ENCODE measurements at regions not wholly inside any gene's neighbourhood (a gene's known extent, or its start where the extent isn't known, plus 50 kb on each side); places are given as distances from the start of the nearest gene placed in this dataset.

DNA sequence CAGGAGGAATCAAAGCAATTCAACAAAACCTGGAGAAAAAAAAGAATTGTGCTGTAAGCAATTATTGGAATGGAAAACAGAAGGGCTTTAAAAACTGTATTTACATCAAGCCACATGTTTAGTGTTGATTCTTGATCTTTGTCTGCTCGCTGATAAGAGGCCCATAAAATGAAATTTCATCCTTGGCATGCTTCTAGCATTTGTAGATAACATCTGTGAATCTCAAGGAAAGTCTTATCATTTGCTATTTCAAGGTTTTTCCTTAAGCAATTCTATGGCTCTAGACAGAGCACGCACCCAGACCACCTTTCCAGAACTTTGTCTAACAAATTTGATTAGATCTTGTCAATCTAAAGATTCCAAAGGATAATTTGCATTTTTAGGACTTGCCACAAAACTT, 181.0 kb upstream of the FGGY start:
- Histone ChIP-seq H3K4me3 (no peak overlapping the region), H3K27me3 (replicated peaks in 1 of 7) (no peaks in the 10 kb centered on the region), H3K36me3 (no peaks in the 10 kb centered on the region), H3K9me3 (no peaks in the 10 kb centered on the region), H3K4me1 (no peaks in the 10 kb centered on the region), H3K27ac (no peak overlapping the region)
- no peak for DNase-seq
- 70 to 85% (median 75%) methylated on average over 2 of the region's 2 CpGs for WGBS, 5 donors
- intact Hi-C loops (cut with DNase I; ENCODE audit: low total_unique reads), result no loop called here
- TF ChIP-seq POLR2AphosphoS5 (IDR thresholded peaks at IDR 0.05) (no peak), POLR2A (IDR thresholded peaks at IDR 0.05) (no peak)
- TF ChIP-seq, protein P1, sequence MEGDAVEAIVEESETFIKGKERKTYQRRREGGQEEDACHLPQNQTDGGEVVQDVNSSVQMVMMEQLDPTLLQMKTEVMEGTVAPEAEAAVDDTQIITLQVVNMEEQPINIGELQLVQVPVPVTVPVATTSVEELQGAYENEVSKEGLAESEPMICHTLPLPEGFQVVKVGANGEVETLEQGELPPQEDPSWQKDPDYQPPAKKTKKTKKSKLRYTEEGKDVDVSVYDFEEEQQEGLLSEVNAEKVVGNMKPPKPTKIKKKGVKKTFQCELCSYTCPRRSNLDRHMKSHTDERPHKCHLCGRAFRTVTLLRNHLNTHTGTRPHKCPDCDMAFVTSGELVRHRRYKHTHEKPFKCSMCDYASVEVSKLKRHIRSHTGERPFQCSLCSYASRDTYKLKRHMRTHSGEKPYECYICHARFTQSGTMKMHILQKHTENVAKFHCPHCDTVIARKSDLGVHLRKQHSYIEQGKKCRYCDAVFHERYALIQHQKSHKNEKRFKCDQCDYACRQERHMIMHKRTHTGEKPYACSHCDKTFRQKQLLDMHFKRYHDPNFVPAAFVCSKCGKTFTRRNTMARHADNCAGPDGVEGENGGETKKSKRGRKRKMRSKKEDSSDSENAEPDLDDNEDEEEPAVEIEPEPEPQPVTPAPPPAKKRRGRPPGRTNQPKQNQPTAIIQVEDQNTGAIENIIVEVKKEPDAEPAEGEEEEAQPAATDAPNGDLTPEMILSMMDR (IDR thresholded peaks at IDR 0.05 in 8 of 11, conservative IDR thresholded peaks at IDR 0.05 in 3 of 11), result no peak

DNA sequence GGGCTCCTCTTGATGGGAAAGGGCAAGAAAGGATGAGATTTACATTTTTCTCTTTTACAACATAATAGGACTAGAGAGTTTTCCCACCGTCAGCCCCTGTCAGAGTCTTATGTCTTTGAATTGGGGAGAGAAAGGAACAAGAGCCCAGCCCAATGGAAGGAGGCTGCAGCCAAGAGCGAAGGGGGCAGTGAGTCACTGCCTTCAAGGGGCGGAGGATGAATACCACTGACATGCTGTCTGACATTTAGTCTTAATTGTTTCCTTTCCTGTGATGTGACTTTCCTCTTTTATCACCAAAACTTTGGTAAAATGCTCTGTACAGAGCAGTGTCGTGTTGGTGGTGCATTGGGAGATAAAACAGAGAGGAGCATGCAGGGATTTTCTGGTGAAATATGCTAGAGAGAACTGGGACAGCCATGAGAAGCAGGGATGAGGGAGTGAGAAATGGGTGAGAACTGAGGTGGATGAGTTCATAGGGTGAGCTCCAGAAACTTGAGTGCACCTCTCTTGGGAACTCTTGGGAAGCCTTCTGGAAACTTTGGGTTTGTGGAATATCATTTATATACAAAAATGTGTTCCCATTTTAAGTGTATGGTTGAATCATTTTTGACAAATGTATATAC, 179.9 kb upstream of the FGGY start:
- Histone ChIP-seq H3K4me1 (no peaks in the 10 kb centered on the region), H3K27me3 (replicated peaks in 1 of 7) (no peaks in the 10 kb centered on the region), H3K4me3 (no peak overlapping the region), H3K36me3 (no peaks in the 10 kb centered on the region), H3K27ac (no peak overlapping the region), H3K9me3 (no peaks in the 10 kb centered on the region)
- no peak for DNase-seq
- WGBS, 5 donors, result 74 to 82% (median 78%) methylated on average over 4 of the region's 4 CpGs
- intact Hi-C loops (cut with DNase I; ENCODE audit: low total_unique reads), result no loop called here
- TF ChIP-seq POLR2AphosphoS5 (IDR thresholded peaks at IDR 0.05), result no peak
- TF ChIP-seq, protein P1 (IDR thresholded peaks at IDR 0.05 in 8 of 11, conservative IDR thresholded peaks at IDR 0.05 in 3 of 11), result no peak
- no peak for TF ChIP-seq POLR2A (IDR thresholded peaks at IDR 0.05)

DNA sequence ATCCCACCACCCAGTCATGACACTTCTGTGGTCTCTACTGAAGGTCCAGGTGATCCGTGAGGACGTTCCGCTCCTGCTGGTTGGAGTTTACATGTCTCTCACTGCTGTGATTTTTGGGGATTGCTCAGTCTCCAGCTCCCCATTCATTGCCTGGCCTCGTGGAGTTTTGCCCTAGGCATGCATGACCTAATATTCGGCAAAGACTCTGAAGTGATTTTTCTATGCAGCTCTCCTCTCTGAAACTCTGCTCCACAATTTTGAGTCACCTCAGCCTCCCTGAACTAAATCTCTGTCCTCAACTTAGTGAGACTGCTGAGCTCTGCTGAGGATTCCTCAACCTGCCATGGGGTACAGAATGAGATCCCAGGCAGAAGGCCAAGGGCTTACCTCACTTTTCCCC, 174.4 kb upstream of the FGGY start:
- Histone ChIP-seq H3K9me3 (no peaks in the 10 kb centered on the region), H3K4me3 (no peak overlapping the region), H3K27me3 (replicated peaks in 1 of 7) (no peaks in the 10 kb centered on the region), H3K36me3 (no peaks in the 10 kb centered on the region), H3K27ac (no peak overlapping the region), H3K4me1 (no peaks in the 10 kb centered on the region)
- TF ChIP-seq POLR2AphosphoS5 (IDR thresholded peaks at IDR 0.05) (no peak), POLR2A (IDR thresholded peaks at IDR 0.05) (no peak)
- TF ChIP-seq, protein P1 (IDR thresholded peaks at IDR 0.05 in 8 of 11, conservative IDR thresholded peaks at IDR 0.05 in 3 of 11), result no peak
- no peak for DNase-seq
- intact Hi-C loops (cut with DNase I; ENCODE audit: low total_unique reads), result no loop called here
- 66 to 73% (median 71%) methylated on average over 5 of the region's 5 CpGs for WGBS, 5 donors

DNA sequence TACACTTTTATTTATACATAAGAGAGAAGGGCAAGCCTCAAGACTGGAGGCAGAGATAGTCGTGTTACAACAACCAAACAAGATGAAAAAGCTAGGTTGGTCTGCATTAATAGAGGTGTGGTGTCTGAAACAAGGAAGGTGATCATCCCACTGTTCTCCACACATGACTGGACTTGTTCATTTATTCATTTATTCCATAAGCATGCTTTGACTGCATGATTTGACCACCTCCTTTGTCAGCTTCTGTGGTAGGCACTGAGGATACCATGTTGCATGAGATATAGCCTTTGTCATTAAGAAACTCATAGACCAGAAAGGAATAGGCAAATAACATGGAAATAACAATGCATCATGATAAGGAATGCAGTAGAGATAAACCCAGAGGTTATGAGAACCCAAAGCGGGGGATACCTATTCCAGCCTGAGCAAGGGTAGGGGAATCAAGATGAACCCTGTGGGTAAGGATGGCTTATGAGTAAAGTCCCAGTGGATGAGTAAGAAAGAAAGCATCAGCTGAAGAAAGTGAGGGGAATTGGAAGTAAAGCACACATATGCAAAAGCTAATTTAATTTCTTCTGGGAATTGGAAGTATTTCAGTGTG, 173.7 kb upstream of the FGGY start:
- Histone ChIP-seq H3K9me3 (no peaks in the 10 kb centered on the region), H3K27me3 (replicated peaks in 1 of 7) (no peaks in the 10 kb centered on the region), H3K4me3 (no peak overlapping the region), H3K36me3 (no peaks in the 10 kb centered on the region), H3K4me1 (no peaks in the 10 kb centered on the region), H3K27ac (no peak overlapping the region)
- TF ChIP-seq, protein P1 (IDR thresholded peaks at IDR 0.05 in 8 of 11, conservative IDR thresholded peaks at IDR 0.05 in 3 of 11), result no peak
- TF ChIP-seq POLR2AphosphoS5 (IDR thresholded peaks at IDR 0.05) (no peak), POLR2A (IDR thresholded peaks at IDR 0.05) (no peak)
- 91 to 97% (median 95%) methylated on average over 2 of the region's 2 CpGs for WGBS, 5 donors
- intact Hi-C loops (cut with DNase I; ENCODE audit: low total_unique reads), result no loop called here
- no peak for DNase-seq

All from spleen (tissue), 11 donors.